HCT116 (cell line): ENCODE measurements at regions not wholly inside any gene's neighbourhood (a gene's known extent, or its start where the extent isn't known, plus 50 kb on each side); places are given as distances from the start of the nearest gene placed in this dataset.

Source experiments
- ATAC-seq: fragments of 200-7000 bp; cut with Tn5 transposase; 2 replicates; pipeline ENCODE4 v1.9.1; 2020; ENCODE audit warnings: mild to moderate bottlenecking, moderate library complexity
- BruUV-seq: library from RNA; stranded (reverse); fragments of 400-500 nt; replicated peaks from 2 replicates; lab custom pipeline; 2021; lab: Mats Ljungman, UMichigan
- CTCF ChIA-PET: fragments of 300-600 bp; sonication (Branson Sonifier 250); formaldehyde crosslinking; loops from one replicate; lab custom pipeline; 2021; ENCODE audit warnings: antibody characterized with exemption; lab: Charles Lee
- POLR2A ChIA-PET: fragments of 300-600, 350-600 bp; sonication (Branson Sonifier 250); formaldehyde crosslinking; loops from one replicate; lab custom pipeline; 2021; ENCODE audit warnings: antibody characterized with exemption; lab: Charles Lee
- RAD21 ChIA-PET, 2 experiments: fragments of 300-600 bp; sonication (Branson Sonifier 250); formaldehyde crosslinking; loops; one replicate each; lab custom pipeline; 2023; ENCODE audit warnings: low total read pairs in 2 of 2; ENCODE audit not compliant: uncharacterized antibody in 2 of 2, unreplicated experiment in 2 of 2, low non-redundant PET in 1 of 2; lab: Charles Lee
- DNase-seq: peaks from one replicate; pipeline ENCODE4 v3.0.0-alpha.2; 2010; ENCODE audit warnings: low read depth, low spot score
- H2AFZ ChIP-seq: fragments of 200-600 bp; shearing (Covaris generic), sonication (generic); 2 replicates; pipeline ENCODE4 v1.6.1; 2017; ENCODE audit warnings: low read depth, mixed run types, mixed read lengths, antibody characterized with exemption, low read length; ENCODE audit not compliant: poor library complexity, severe bottlenecking
- H3K27ac ChIP-seq: 2 replicates; pipeline ENCODE4 v1.5.1; 2012; ENCODE audit warnings: low read depth, low read length
- H3K27me3 ChIP-seq: fragments of 200-600 bp; sonication (generic); 2 replicates; pipeline ENCODE4 v1.6.1; 2016; ENCODE audit warnings: mixed run types, low read length, mixed read lengths; ENCODE audit not compliant: insufficient read depth
- H3K36me3 ChIP-seq, 2 experiments: fragments of 200-500 bp in 1 of 2; fragments of 200-600 bp in 1 of 2; sonication (Bioruptor generic) in 1 of 2; sonication (generic) in 1 of 2; 2 replicates each; pipeline versions ENCODE4 v1.5.1 to v1.6.1; 2014 to 2016; ENCODE audit warnings: low read length in 2 of 2, inconsistent platforms in 1 of 2, mixed read lengths in 1 of 2, mixed run types in 1 of 2; ENCODE audit not compliant: insufficient read depth in 2 of 2, control insufficient read depth in 1 of 2
- H3K4me1 ChIP-seq, 2 experiments: fragments of 200-600 bp in 1 of 2; sonication (generic) in 1 of 2; 2 replicates each; pipeline versions ENCODE4 v1.5.1 to v1.6.1; 2012 to 2017; ENCODE audit warnings: low read length in 2 of 2, inconsistent platforms in 1 of 2, mild to moderate bottlenecking in 1 of 2, mixed read lengths in 1 of 2, mixed run types in 1 of 2, moderate library complexity in 1 of 2; ENCODE audit not compliant: insufficient read depth in 2 of 2, control insufficient read depth in 1 of 2
- H3K4me2 ChIP-seq: fragments of 200-600 bp; sonication (generic); 2 replicates; pipeline ENCODE4 v1.6.1; 2017; ENCODE audit warnings: mixed run types, low read length, mixed read lengths
- H3K4me3 ChIP-seq, 2 experiments: fragments of 200-600 bp in 1 of 2; sonication (generic) in 1 of 2; replicated peaks in 1 of 2; 2 replicates each; pipeline ENCODE4 v1.5.1; 2011 to 2016; ENCODE audit warnings: low read length in 2 of 2, control low read depth in 1 of 2, low read depth in 1 of 2, mild to moderate bottlenecking in 1 of 2, mixed read lengths in 1 of 2, mixed run types in 1 of 2
- H3K79me2 ChIP-seq: fragments of 200-600 bp; sonication (generic); 2 replicates; pipeline ENCODE4 v1.6.1; 2017; ENCODE audit warnings: mild to moderate bottlenecking, mixed run types, low read length, moderate library complexity, mixed read lengths; ENCODE audit not compliant: insufficient read depth
- H3K9ac ChIP-seq: fragments of 200-600 bp; sonication (generic); 2 replicates; pipeline ENCODE4 v1.6.1; 2016; ENCODE audit warnings: low read length, mixed read lengths
- H3K9me2 ChIP-seq: fragments of 200-600 bp; sonication (generic), shearing (Covaris generic); 2 replicates; pipeline ENCODE4 v1.6.1; 2017; ENCODE audit warnings: mixed run types, mild to moderate bottlenecking, moderate library complexity; ENCODE audit not compliant: insufficient read depth
- H3K9me3 ChIP-seq, 2 experiments: fragments of 200-500 bp in 1 of 2; fragments of 200-600 bp in 1 of 2; sonication (Bioruptor generic) in 1 of 2; sonication (generic) in 1 of 2; 2 replicates each; pipeline ENCODE4 v1.6.1; 2014 to 2017; ENCODE audit warnings: low read length in 2 of 2, mixed read lengths in 2 of 2, inconsistent platforms in 1 of 2, low read depth in 1 of 2, mild to moderate bottlenecking in 1 of 2, mixed run types in 1 of 2, moderate library complexity in 1 of 2; ENCODE audit not compliant: control insufficient read depth in 1 of 2, insufficient read depth in 1 of 2
- H4K20me1 ChIP-seq: fragments of 200-600 bp; sonication (generic), shearing (Covaris generic); 2 replicates; pipeline ENCODE4 v1.6.1; 2017; ENCODE audit warnings: mixed run types, mild to moderate bottlenecking, moderate library complexity; ENCODE audit not compliant: insufficient read depth
- CBX3 ChIP-seq: IDR thresholded peaks from 2 replicates; pipeline ENCODE4 v1.6.1; 2012; ENCODE audit warnings: low read depth
- EGR1 ChIP-seq: IDR thresholded peaks from 2 replicates; pipeline ENCODE4 v1.6.1; 2012; ENCODE audit warnings: low read depth
- EZH2 ChIP-seq: fragments of 200-600 bp; sonication (generic); IDR thresholded peaks from 2 replicates; pipeline ENCODE4 v1.6.1; 2017; ENCODE audit warnings: antibody characterized with exemption, mixed run types
- EZH2phosphoT487 ChIP-seq: fragments of 200-600 bp; IDR thresholded peaks from 2 replicates; pipeline ENCODE4 v1.6.1; 2018; ENCODE audit warnings: antibody characterized with exemption, borderline replicate concordance
- FOSL1 ChIP-seq: IDR thresholded peaks from 2 replicates; pipeline ENCODE4 v1.6.1; 2012; ENCODE audit warnings: low read depth
- JUND ChIP-seq: IDR thresholded peaks from 2 replicates; pipeline ENCODE4 v1.6.1; 2012
- POLR2A ChIP-seq: IDR thresholded peaks from 2 replicates; pipeline ENCODE4 v1.7.0; 2011; ENCODE audit warnings: borderline replicate concordance; ENCODE audit not compliant: insufficient read depth, insufficient read length; ENCODE audit errors: extremely low read depth
- RAD21 ChIP-seq: IDR thresholded peaks from 2 replicates; pipeline ENCODE4 v1.6.1; 2012; ENCODE audit warnings: low read depth, mild to moderate bottlenecking
- SRF ChIP-seq: IDR thresholded peaks from 2 replicates; pipeline ENCODE4 v1.6.1; 2012; ENCODE audit warnings: low read depth
- ZFX ChIP-seq: fragments of 450-650 bp; IDR thresholded peaks from 2 replicates; pipeline ENCODE4 v1.6.1; 2017
- ZNF274 ChIP-seq: fragments of 200-500 bp; sonication (Bioruptor generic); IDR thresholded peaks from 2 replicates; pipeline ENCODE4 v1.6.1; 2014; ENCODE audit warnings: mild to moderate bottlenecking, low read depth, low read length, inconsistent platforms
- intact Hi-C: fragments of 100-400 bp; cut with micrococcal nuclease; formaldehyde crosslinking; loops from 2 replicates; pipeline ENCODE4 v1.10.0; 2022
- TF ChIP-seq, protein P1 (sequence below): IDR thresholded peaks from 2 replicates; pipeline ENCODE4 v1.6.1; 2011; ENCODE audit warnings: mild to moderate bottlenecking, low read length, moderate library complexity; ENCODE audit not compliant: insufficient replicate concordance; ENCODE audit errors: extremely low read depth
- TF ChIP-seq, protein P2 (sequence below), 3 experiments: fragments of 200-600 bp in 1 of 3; sonication (generic) in 1 of 3; IDR thresholded peaks in 2 of 3; conservative IDR thresholded peaks in 1 of 3; 2 replicates each; pipeline ENCODE4 v1.5.1; 2012 to 2017; ENCODE audit warnings: low read depth in 2 of 3, low read length in 2 of 3, antibody characterized with exemption in 1 of 3, borderline replicate concordance in 1 of 3, control low read depth in 1 of 3, mild to moderate bottlenecking in 1 of 3, mixed read lengths in 1 of 3, mixed run types in 1 of 3, moderate library complexity in 1 of 3; ENCODE audit not compliant: insufficient read depth in 1 of 3
- TF ChIP-seq, protein P3 (sequence below): IDR thresholded peaks from 2 replicates; pipeline ENCODE4 v1.6.1; 2012
- TF ChIP-seq, protein P4 (sequence below): IDR thresholded peaks from 2 replicates; pipeline ENCODE4 v1.6.1; 2012; ENCODE audit warnings: low read depth

DNA sequence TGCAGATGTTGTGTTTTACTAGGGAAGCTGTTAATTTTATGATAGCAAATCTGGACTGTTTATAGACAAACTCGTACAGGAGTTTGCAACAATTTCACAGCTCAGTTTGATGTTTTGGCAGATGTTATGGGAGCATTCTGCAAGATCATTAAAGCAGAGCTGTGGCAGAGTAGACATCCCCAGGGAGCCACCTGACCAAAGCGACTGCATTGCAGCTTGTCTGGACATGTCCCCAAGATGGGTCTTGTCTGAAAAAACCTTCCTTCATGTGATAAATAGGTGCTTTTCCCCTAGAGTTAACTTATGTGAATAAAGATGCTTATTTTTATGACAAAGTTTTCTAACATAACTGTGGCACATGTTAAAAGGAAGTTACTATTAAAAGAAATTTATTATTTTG is 91.2 kb upstream of the GPR141 start:
- no peak overlapping the region for H3K4me2 ChIP-seq
- no TSS peak for BruUV-seq
- no peaks in the 10 kb centered on the region for H3K4me1 ChIP-seq
- no peak overlapping the region for H3K4me3 ChIP-seq
- ATAC-seq (no peak), DNase-seq (no peak)
- CTCF ChIA-PET, result no interaction called here
- no peaks in the 10 kb centered on the region for H4K20me1 ChIP-seq
- intact Hi-C loops, result no loop called here
- H3K27me3 ChIP-seq, result no peaks in the 10 kb centered on the region
- no peak overlapping the region for H3K9ac ChIP-seq
- TF ChIP-seq RAD21 (no peak), FOSL1 (no peak), EZH2 (no peak), EZH2phosphoT487 (no peak), SRF (no peak), POLR2A (no peak), CBX3 (no peak), JUND (no peak), EGR1 (no peak), ZNF274 (no peak), ZFX (no peak)
- TF ChIP-seq, protein P1, sequence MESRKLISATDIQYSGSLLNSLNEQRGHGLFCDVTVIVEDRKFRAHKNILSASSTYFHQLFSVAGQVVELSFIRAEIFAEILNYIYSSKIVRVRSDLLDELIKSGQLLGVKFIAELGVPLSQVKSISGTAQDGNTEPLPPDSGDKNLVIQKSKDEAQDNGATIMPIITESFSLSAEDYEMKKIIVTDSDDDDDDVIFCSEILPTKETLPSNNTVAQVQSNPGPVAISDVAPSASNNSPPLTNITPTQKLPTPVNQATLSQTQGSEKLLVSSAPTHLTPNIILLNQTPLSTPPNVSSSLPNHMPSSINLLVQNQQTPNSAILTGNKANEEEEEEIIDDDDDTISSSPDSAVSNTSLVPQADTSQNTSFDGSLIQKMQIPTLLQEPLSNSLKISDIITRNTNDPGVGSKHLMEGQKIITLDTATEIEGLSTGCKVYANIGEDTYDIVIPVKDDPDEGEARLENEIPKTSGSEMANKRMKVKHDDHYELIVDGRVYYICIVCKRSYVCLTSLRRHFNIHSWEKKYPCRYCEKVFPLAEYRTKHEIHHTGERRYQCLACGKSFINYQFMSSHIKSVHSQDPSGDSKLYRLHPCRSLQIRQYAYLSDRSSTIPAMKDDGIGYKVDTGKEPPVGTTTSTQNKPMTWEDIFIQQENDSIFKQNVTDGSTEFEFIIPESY, result no peak
- TF ChIP-seq, protein P2, sequence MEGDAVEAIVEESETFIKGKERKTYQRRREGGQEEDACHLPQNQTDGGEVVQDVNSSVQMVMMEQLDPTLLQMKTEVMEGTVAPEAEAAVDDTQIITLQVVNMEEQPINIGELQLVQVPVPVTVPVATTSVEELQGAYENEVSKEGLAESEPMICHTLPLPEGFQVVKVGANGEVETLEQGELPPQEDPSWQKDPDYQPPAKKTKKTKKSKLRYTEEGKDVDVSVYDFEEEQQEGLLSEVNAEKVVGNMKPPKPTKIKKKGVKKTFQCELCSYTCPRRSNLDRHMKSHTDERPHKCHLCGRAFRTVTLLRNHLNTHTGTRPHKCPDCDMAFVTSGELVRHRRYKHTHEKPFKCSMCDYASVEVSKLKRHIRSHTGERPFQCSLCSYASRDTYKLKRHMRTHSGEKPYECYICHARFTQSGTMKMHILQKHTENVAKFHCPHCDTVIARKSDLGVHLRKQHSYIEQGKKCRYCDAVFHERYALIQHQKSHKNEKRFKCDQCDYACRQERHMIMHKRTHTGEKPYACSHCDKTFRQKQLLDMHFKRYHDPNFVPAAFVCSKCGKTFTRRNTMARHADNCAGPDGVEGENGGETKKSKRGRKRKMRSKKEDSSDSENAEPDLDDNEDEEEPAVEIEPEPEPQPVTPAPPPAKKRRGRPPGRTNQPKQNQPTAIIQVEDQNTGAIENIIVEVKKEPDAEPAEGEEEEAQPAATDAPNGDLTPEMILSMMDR (IDR thresholded peaks at IDR 0.05 in 2 of 3, conservative IDR thresholded peaks at IDR 0.05 in 1 of 3; ENCODE audit: borderline replicate concordance in 1 of 3, insufficient read depth in 1 of 3, low read depth in 2 of 3, low read length in 2 of 3), result no peak
- TF ChIP-seq, protein P3, sequence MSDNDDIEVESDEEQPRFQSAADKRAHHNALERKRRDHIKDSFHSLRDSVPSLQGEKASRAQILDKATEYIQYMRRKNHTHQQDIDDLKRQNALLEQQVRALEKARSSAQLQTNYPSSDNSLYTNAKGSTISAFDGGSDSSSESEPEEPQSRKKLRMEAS, result no peak
- TF ChIP-seq, protein P4, sequence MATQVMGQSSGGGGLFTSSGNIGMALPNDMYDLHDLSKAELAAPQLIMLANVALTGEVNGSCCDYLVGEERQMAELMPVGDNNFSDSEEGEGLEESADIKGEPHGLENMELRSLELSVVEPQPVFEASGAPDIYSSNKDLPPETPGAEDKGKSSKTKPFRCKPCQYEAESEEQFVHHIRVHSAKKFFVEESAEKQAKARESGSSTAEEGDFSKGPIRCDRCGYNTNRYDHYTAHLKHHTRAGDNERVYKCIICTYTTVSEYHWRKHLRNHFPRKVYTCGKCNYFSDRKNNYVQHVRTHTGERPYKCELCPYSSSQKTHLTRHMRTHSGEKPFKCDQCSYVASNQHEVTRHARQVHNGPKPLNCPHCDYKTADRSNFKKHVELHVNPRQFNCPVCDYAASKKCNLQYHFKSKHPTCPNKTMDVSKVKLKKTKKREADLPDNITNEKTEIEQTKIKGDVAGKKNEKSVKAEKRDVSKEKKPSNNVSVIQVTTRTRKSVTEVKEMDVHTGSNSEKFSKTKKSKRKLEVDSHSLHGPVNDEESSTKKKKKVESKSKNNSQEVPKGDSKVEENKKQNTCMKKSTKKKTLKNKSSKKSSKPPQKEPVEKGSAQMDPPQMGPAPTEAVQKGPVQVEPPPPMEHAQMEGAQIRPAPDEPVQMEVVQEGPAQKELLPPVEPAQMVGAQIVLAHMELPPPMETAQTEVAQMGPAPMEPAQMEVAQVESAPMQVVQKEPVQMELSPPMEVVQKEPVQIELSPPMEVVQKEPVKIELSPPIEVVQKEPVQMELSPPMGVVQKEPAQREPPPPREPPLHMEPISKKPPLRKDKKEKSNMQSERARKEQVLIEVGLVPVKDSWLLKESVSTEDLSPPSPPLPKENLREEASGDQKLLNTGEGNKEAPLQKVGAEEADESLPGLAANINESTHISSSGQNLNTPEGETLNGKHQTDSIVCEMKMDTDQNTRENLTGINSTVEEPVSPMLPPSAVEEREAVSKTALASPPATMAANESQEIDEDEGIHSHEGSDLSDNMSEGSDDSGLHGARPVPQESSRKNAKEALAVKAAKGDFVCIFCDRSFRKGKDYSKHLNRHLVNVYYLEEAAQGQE, result no peak
- H3K27ac ChIP-seq, result no peak overlapping the region
- H3K9me2 ChIP-seq, result no peaks in the 10 kb centered on the region
- H3K36me3 ChIP-seq, result no peaks in the 10 kb centered on the region
- no peaks in the 10 kb centered on the region for H3K79me2 ChIP-seq
- no peaks in the 10 kb centered on the region for H3K9me3 ChIP-seq
- H2AFZ ChIP-seq, result no peak overlapping the region
- RAD21 ChIA-PET, result no interaction called here
- POLR2A ChIA-PET, result no interaction called here
